CD4-positive, CD25-positive, alpha-beta regulatory T cell (primary cell): ENCODE measurements at regions not wholly inside any gene's neighbourhood (a gene's known extent, or its start where the extent isn't known, plus 50 kb on each side); places are given as distances from the start of the nearest gene placed in this dataset.
"Not testable (repeated sequence)": the region's sequence is repeated elsewhere in the genome, so short reads cannot be mapped to it uniquely, and the experiment has no call there.

Source experiments
- ATAC-seq, 2 donors: fragments of 150-1000 bp; cut with Tn5 transposase; one replicate each; pipeline ENCODE4 v1.10.0; 2021; ENCODE audit warnings: low read depth in 2 of 2, moderate number of reproducible peaks in 2 of 2, moderate library complexity in 1 of 2
- DNase-seq, 3 donors: peaks; one replicate each; pipeline versions ENCODE4 v3.0.0 to v3.0.0-alpha.2; 2012 to 2022; ENCODE audit warnings: mixed read lengths in 1 of 3
- H3K27ac ChIP-seq: one replicate; pipeline ENCODE4 v1.7.0; 2013; ENCODE audit warnings: mild to moderate bottlenecking, low read length; ENCODE audit not compliant: insufficient read depth, poor library complexity, severe bottlenecking
- H3K27me3 ChIP-seq: one replicate; pipeline ENCODE4 v1.7.0; 2013; ENCODE audit warnings: low read length; ENCODE audit not compliant: control insufficient read depth, insufficient read depth
- H3K36me3 ChIP-seq: one replicate; pipeline ENCODE4 v1.7.0; 2013; ENCODE audit warnings: mild to moderate bottlenecking, low read length, moderate library complexity; ENCODE audit not compliant: control insufficient read depth, insufficient read depth
- H3K4me1 ChIP-seq: 2 replicates; pipeline ENCODE4 v1.7.0; 2013; ENCODE audit warnings: mild to moderate bottlenecking, low read length; ENCODE audit not compliant: insufficient read depth, control insufficient read depth, poor library complexity, severe bottlenecking
- H3K4me3 ChIP-seq: one replicate; pipeline ENCODE4 v1.7.0; 2013; ENCODE audit warnings: low read depth, mild to moderate bottlenecking, low read length, moderate library complexity
- H3K9me3 ChIP-seq, 2 experiments: 1 replicate in 1 of 2; 2 replicates in 1 of 2; pipeline ENCODE4 v1.7.0; 2013; ENCODE audit warnings: low read length in 2 of 2, mild to moderate bottlenecking in 1 of 2, moderate library complexity in 1 of 2; ENCODE audit not compliant: control insufficient read depth in 2 of 2
- H3K27ac Mint-ChIP-seq, 3 donors: one replicate each; pipeline ENCODE4 v1.8.0; 2020 to 2022; ENCODE audit warnings: mild to moderate bottlenecking in 3 of 3, mixed read lengths in 3 of 3, moderate library complexity in 2 of 3
- H3K27me3 Mint-ChIP-seq: one replicate; pipeline ENCODE4 v1.8.0; 2022; ENCODE audit warnings: mild to moderate bottlenecking, mixed read lengths
- H3K36me3 Mint-ChIP-seq: one replicate; pipeline ENCODE4 v1.8.0; 2020; ENCODE audit warnings: mixed read lengths
- H3K4me1 Mint-ChIP-seq, 4 donors: one replicate each; pipeline ENCODE4 v1.8.0; 2020 to 2022; ENCODE audit warnings: mixed read lengths in 4 of 4, mild to moderate bottlenecking in 1 of 4
- H3K4me3 Mint-ChIP-seq, 4 donors: one replicate each; pipeline ENCODE4 v1.8.0; 2020 to 2022; ENCODE audit warnings: mild to moderate bottlenecking in 4 of 4, mixed read lengths in 4 of 4, moderate library complexity in 3 of 4
- H3K9me3 Mint-ChIP-seq, 7 donors: one replicate each; pipeline ENCODE4 v1.8.0; 2020 to 2022; ENCODE audit warnings: mixed read lengths in 7 of 7, mild to moderate bottlenecking in 3 of 7, moderate library complexity in 2 of 7

DNA sequence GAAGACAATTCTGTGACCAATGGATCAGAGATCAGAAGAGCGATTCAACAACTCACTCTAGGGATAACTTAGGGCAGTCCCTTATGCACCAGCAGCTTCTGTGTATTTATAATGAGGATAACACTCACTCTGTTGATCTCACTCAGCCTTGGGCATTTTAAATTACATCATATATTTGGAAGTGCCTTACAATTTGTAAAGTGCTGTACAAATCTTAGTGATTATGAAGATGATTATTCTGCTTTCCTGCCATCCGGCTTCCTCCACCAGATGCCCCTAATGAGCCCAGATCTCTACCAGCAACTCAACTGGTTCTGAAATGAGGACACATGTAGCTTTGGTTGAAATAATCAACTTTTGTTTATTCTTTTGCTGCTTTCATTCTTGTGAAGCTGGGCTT, 105.3 kb downstream of the PCSK1 start:
- H3K4me1 Mint-ChIP-seq, result no peaks in the 10 kb centered on the region
- H3K27ac Mint-ChIP-seq, result no peak overlapping the region
- H3K36me3 Mint-ChIP-seq, result no peaks in the 10 kb centered on the region
- H3K27me3 ChIP-seq, result peaks cover 11% of the 10 kb centered on the region
- ATAC-seq (no peak), DNase-seq (no peak)
- H3K4me1 ChIP-seq, result no peaks in the 10 kb centered on the region
- peaks cover 63% of the 10 kb centered on the region for H3K27me3 Mint-ChIP-seq
- no peak overlapping the region for H3K27ac ChIP-seq
- H3K9me3 ChIP-seq, result no peaks in the 10 kb centered on the region
- no peaks in the 10 kb centered on the region for H3K36me3 ChIP-seq
- no peak overlapping the region for H3K4me3 Mint-ChIP-seq
- no peak overlapping the region for H3K4me3 ChIP-seq
- peaks cover 0 to 2% (median 0%) of the 10 kb centered on the region in 7 donors for H3K9me3 Mint-ChIP-seq

DNA sequence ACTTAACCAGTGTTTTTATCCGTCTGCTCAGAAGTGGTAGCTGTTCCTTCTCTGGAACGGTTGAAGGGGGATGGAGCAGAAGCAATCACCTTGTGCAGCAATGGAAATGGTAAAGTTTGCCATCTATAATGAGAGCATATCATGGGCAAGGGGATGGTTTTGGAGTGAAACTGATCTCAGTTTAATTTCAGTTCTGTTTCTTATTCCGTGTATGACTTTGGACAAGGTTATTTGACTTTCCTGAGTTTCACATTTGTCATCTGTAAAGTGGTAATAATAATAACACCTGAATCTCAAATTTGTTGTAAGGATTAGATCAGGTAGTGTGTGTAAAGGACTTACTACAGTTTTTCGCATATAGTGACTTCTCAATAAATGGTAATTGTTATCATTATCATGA, 106.1 kb downstream of the PCSK1 start:
- no peak overlapping the region for H3K4me3 ChIP-seq
- Mint-ChIP-seq H3K36me3 (no peaks in the 10 kb centered on the region), H3K27ac (no peak overlapping the region), H3K4me3 (no peak overlapping the region), H3K4me1 (no peaks in the 10 kb centered on the region), H3K9me3 (peaks cover 0 to 2% (median 0%) of the 10 kb centered on the region in 7 donors), H3K27me3 (peaks cover 66% of the 10 kb centered on the region)
- peaks cover 7% of the 10 kb centered on the region for H3K27me3 ChIP-seq
- no peaks in the 10 kb centered on the region for H3K4me1 ChIP-seq
- no peaks in the 10 kb centered on the region for H3K9me3 ChIP-seq
- H3K36me3 ChIP-seq, result no peaks in the 10 kb centered on the region
- no peak overlapping the region for H3K27ac ChIP-seq
- DNase-seq, result no peak
- ATAC-seq, result no peak

DNA sequence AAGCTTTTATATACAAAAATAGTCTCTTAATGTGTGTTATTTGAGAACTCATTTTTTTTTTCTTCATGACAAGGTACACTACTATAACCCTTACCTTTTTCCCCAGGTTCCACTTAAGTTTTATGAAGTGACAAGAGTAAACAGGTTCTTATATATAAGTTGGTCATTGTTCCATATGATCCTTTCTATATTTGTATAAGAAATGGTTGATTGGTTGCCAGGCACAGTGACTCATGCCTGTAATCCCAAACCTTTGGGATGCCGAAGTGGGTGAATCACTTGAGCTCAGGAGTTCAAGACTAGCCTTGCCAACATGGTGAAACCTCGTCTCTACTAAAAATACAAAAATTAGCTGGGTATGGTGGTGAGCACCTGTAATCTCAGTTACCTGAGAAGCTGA, 108.3 kb downstream of the PCSK1 start:
- no peaks in the 10 kb centered on the region for H3K36me3 ChIP-seq
- no peaks in the 10 kb centered on the region for H3K4me1 Mint-ChIP-seq
- no peak overlapping the region for H3K4me3 Mint-ChIP-seq
- H3K27ac ChIP-seq, result no peak overlapping the region
- H3K9me3 ChIP-seq, result no peaks in the 10 kb centered on the region
- H3K4me3 ChIP-seq, result no peak overlapping the region
- H3K27ac Mint-ChIP-seq, result no peak overlapping the region
- no peaks in the 10 kb centered on the region for H3K4me1 ChIP-seq
- DNase-seq (no peak), ATAC-seq (no peak)
- no peaks in the 10 kb centered on the region for H3K36me3 Mint-ChIP-seq
- peaks cover 2% of the 10 kb centered on the region for H3K27me3 ChIP-seq
- peaks cover 0 to 2% (median 0%) of the 10 kb centered on the region in 7 donors for H3K9me3 Mint-ChIP-seq
- H3K27me3 Mint-ChIP-seq, result peaks cover 47% of the 10 kb centered on the region

DNA sequence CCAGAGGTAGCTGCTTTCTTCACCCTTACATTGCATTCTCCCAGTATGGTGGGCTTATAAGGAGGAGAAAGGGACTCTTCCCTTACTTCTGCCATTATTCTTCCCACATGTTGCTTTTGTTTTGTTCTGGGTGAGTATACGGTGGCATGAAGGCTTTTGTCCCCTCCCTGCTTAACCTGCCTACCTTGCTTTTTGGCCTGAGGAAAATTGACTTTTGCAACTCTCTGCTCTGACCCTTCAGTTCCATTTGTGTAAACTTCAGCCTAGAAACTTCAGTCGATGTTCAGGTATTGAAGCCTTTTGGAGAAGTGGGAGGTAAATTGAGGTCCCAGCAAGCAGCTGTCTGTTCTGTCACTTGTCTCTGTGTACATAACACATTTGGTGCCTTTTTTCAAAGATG, 110.2 kb downstream of the PCSK1 start:
- DNase-seq, result no peak

DNA sequence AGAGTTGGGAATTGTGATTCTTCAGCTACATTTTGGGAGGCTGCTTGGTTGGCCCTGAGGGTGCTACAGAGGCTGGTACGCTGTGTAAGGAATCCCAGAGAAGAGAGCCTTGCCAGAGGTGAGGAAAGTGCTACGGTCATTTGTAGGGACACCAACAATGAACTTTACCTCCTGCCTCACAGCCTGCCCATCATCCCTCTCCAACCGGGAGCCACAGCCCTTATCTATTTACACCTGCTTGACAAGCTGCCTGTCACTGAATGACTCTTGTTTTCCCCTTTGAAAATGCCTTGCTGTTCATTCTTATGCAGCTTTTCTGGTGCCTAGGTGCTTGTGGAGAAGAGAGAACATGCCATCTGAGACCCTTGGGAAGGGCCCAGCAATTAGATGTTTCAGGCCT, 110.8 kb downstream of the PCSK1 start:
- ATAC-seq (no peak), DNase-seq (no peak)
- no peaks in the 10 kb centered on the region for H3K9me3 ChIP-seq
- no peaks in the 10 kb centered on the region for H3K4me1 ChIP-seq
- H3K9me3 Mint-ChIP-seq, result peaks cover 0 to 2% (median 0%) of the 10 kb centered on the region in 7 donors
- H3K4me3 Mint-ChIP-seq, result no peak overlapping the region
- H3K4me3 ChIP-seq, result no peak overlapping the region
- no peaks in the 10 kb centered on the region for H3K4me1 Mint-ChIP-seq
- H3K36me3 ChIP-seq, result no peaks in the 10 kb centered on the region
- H3K27ac ChIP-seq, result no peak overlapping the region
- peaks cover 33% of the 10 kb centered on the region for H3K27me3 Mint-ChIP-seq
- no peak overlapping the region for H3K27ac Mint-ChIP-seq
- no peaks in the 10 kb centered on the region for H3K36me3 Mint-ChIP-seq
- H3K27me3 ChIP-seq, result no peaks in the 10 kb centered on the region

More for the DNA sequence above, 110.2 kb downstream of the PCSK1 start:
- Histone ChIP-seq H3K27me3 (no peaks in the 10 kb centered on the region), H3K27ac (no peak overlapping the region), H3K4me1 (no peaks in the 10 kb centered on the region), H3K9me3 (no peaks in the 10 kb centered on the region), H3K4me3 (no peak overlapping the region), H3K36me3 (no peaks in the 10 kb centered on the region)
- Mint-ChIP-seq H3K4me3 (no peak overlapping the region), H3K27me3 (peaks cover 40% of the 10 kb centered on the region), H3K27ac (no peak overlapping the region), H3K9me3 (peaks cover 0 to 2% (median 0%) of the 10 kb centered on the region in 7 donors), H3K4me1 (no peaks in the 10 kb centered on the region), H3K36me3 (no peaks in the 10 kb centered on the region)
- ATAC-seq, result no peak

DNA sequence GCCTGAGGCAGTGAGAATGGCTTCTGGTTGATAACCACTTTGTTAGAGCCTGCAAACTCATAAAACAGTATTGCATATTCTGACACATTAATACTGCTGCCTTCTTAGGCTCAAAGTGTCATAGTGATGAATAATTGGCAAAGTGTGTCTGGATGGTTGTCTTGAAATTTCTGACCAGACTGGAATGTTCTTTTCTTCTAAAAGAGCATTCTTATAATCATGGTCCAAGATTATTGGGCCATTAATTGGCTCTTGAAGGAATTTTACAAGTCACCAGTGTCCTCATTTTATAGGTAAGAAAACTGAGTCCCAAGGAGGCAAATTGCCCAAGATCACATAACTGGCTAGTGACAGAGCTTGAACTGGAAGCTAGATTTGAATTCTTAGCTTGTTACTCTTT, 111.7 kb downstream of the PCSK1 start:
- no peaks in the 10 kb centered on the region for H3K4me1 Mint-ChIP-seq
- Histone ChIP-seq H3K9me3 (no peaks in the 10 kb centered on the region), H3K4me3 (no peak overlapping the region), H3K4me1 (no peaks in the 10 kb centered on the region), H3K27me3 (no peaks in the 10 kb centered on the region), H3K36me3 (no peaks in the 10 kb centered on the region), H3K27ac (no peak overlapping the region)
- DNase-seq, result no peak
- no peak for ATAC-seq
- peaks cover 24% of the 10 kb centered on the region for H3K27me3 Mint-ChIP-seq
- peaks cover 0 to 2% (median 0%) of the 10 kb centered on the region in 7 donors for H3K9me3 Mint-ChIP-seq
- H3K4me3 Mint-ChIP-seq, result no peak overlapping the region
- no peaks in the 10 kb centered on the region for H3K36me3 Mint-ChIP-seq
- no peak overlapping the region for H3K27ac Mint-ChIP-seq

DNA sequence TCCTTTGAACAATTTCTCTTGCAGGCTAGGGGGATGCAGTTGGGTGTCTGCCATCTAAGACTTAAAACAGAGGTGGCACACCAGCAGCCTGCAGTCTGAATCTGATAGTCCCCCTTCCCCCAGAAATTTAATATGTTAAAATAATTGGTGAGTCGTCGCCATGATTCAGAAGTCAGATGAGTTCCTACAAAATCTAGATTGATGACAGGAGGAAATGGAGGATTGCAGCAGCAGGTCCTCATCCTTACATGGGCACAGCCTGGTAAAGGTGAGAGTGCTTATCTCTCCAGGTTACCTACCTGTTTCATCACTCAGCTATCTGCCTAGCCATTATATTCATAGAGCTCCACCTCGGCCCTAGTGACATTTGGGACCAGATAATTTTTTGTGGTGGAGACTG, 112.3 kb downstream of the PCSK1 start:
- H3K27me3 Mint-ChIP-seq, result peaks cover 19% of the 10 kb centered on the region

DNA sequence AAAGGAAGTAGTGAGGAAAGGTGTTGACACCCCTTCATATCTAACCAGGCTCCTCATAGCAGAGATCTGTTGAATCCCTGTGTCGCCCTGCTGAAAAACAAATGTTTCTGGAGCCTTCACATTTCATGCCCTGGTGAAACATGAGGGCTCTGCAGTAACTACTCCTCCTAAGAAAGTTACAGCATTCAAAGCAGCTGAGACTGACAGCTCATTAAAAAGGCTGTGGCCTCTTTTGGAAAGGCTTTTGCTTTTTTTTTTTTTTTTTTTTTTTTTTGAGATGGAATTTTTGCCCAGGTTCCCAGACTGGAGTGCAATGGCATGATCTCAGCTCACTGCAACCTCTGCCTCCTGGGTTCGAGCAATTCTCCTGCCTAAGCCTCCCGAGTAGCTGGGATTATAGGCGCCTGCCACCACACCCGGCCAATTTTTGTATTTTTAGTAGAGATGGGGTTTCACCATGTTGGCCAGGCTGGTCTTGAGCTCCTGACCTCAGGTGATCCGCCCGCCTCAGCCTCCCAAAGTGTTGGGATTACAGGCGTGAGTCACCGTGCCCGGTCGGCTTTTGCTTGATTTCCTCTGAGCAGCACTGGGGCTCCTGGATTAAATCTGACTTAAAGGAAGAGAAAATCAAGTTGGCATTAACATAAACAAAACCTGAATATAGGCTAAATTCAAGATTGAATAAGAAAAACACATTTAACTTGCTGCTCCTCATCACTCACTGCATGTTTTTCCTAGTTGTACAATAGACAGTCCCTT, 112.9 kb downstream of the PCSK1 start:
- not testable (repeated sequence) for H3K4me3 ChIP-seq, H3K4me3 Mint-ChIP-seq, H3K27ac Mint-ChIP-seq, H3K36me3 Mint-ChIP-seq, H3K4me1 Mint-ChIP-seq, ATAC-seq, DNase-seq, H3K9me3 ChIP-seq, H3K27me3 ChIP-seq, H3K36me3 ChIP-seq, H3K27ac ChIP-seq, H3K9me3 Mint-ChIP-seq, H3K4me1 ChIP-seq
- peaks cover 17% of the 10 kb centered on the region for H3K27me3 Mint-ChIP-seq

More for the DNA sequence above, 112.3 kb downstream of the PCSK1 start:
- no peak overlapping the region for H3K4me3 Mint-ChIP-seq
- ATAC-seq (no peak), DNase-seq (no peak)
- H3K27ac ChIP-seq, result no peak overlapping the region
- no peaks in the 10 kb centered on the region for H3K36me3 ChIP-seq
- no peaks in the 10 kb centered on the region for H3K4me1 Mint-ChIP-seq
- H3K4me1 ChIP-seq, result no peaks in the 10 kb centered on the region
- H3K9me3 Mint-ChIP-seq, result peaks cover 0 to 1% (median 0%) of the 10 kb centered on the region in 7 donors
- H3K4me3 ChIP-seq, result no peak overlapping the region
- H3K36me3 Mint-ChIP-seq, result no peaks in the 10 kb centered on the region
- no peaks in the 10 kb centered on the region for H3K27me3 ChIP-seq
- H3K27ac Mint-ChIP-seq, result no peak overlapping the region
- H3K9me3 ChIP-seq, result no peaks in the 10 kb centered on the region
